ENCODE measurements at regions not wholly inside any gene's neighbourhood (a gene's known extent, or its start where the extent isn't known, plus 50 kb on each side); places are given as distances from the start of the nearest gene placed in this dataset.
"Not testable (repeated sequence)": the region's sequence is repeated elsewhere in the genome, so short reads cannot be mapped to it uniquely, and the experiment has no call there.

- no peak overlapping the region for H3K4me3 ChIP-seq (ENCODE audit: low read length)
- H3K9me3 ChIP-seq (ENCODE audit: low read length), result no peaks in the 10 kb centered on the region
- no peaks in the 10 kb centered on the region for H3F3A ChIP-seq (ENCODE audit: low read length, unreplicated experiment)
- ChIA-PET POLR2A (ENCODE audit: unreplicated experiment) (no interaction called here), CTCF (no interaction called here)
- H3K9me2 ChIP-seq (replicated peaks; ENCODE audit: low read length), result no peaks in the 10 kb centered on the region
- no peak overlapping the region for H3K9ac ChIP-seq (ENCODE audit: low read length)
- intact Hi-C loops (cut with micrococcal nuclease), result no loop called here
- no peak overlapping the region for H3K4me2 ChIP-seq (ENCODE audit: low read length)
- H4K20me1 ChIP-seq (ENCODE audit: low read length), result no peaks in the 10 kb centered on the region
- BruUV-seq (replicated peaks), result no TSS peak
- no peak for TF ChIP-seq EZH2phosphoT487 (IDR thresholded peaks at IDR 0.05; ENCODE audit: borderline replicate concordance, low read length)
- TF ChIP-seq, protein P1, sequence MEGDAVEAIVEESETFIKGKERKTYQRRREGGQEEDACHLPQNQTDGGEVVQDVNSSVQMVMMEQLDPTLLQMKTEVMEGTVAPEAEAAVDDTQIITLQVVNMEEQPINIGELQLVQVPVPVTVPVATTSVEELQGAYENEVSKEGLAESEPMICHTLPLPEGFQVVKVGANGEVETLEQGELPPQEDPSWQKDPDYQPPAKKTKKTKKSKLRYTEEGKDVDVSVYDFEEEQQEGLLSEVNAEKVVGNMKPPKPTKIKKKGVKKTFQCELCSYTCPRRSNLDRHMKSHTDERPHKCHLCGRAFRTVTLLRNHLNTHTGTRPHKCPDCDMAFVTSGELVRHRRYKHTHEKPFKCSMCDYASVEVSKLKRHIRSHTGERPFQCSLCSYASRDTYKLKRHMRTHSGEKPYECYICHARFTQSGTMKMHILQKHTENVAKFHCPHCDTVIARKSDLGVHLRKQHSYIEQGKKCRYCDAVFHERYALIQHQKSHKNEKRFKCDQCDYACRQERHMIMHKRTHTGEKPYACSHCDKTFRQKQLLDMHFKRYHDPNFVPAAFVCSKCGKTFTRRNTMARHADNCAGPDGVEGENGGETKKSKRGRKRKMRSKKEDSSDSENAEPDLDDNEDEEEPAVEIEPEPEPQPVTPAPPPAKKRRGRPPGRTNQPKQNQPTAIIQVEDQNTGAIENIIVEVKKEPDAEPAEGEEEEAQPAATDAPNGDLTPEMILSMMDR (conservative IDR thresholded peaks at IDR 0.05; ENCODE audit: low read depth, low read length), result no peak
- TF ChIP-seq EZH2 (IDR thresholded peaks at IDR 0.05; ENCODE audit: low read length, unreplicated experiment), result no peak
- no peak overlapping the region for H2AFZ ChIP-seq (ENCODE audit: low read length)
- no peaks in the 10 kb centered on the region for H3K27me3 ChIP-seq (ENCODE audit: low read length)
- no peaks in the 10 kb centered on the region for H3K36me3 ChIP-seq (ENCODE audit: low read depth, low read length)
- no peaks in the 10 kb centered on the region for H3K4me1 ChIP-seq (ENCODE audit: insufficient read depth, low read length)
- no peaks in the 10 kb centered on the region for H3K79me2 ChIP-seq (ENCODE audit: low read length)
- no peak overlapping the region for H3K27ac ChIP-seq (ENCODE audit: low read length)
- DNase-seq (peak; percentile 3), ATAC-seq (no peak)
These were observed 82.0 kb upstream of the HAPLN1 start for GRCh38 chr5:83802686-83803085.

- H3K27ac ChIP-seq (ENCODE audit: low read length), result no peak overlapping the region
- no peaks in the 10 kb centered on the region for H3K9me3 ChIP-seq (ENCODE audit: low read length)
- H3K36me3 ChIP-seq (ENCODE audit: low read depth, low read length), result no peaks in the 10 kb centered on the region
- no peaks in the 10 kb centered on the region for H3K4me1 ChIP-seq (ENCODE audit: insufficient read depth, low read length)
- TF ChIP-seq EZH2phosphoT487 (IDR thresholded peaks at IDR 0.05; ENCODE audit: borderline replicate concordance, low read length), result no peak
- TF ChIP-seq, protein P1 (conservative IDR thresholded peaks at IDR 0.05; ENCODE audit: low read depth, low read length), result no peak
- no peak for TF ChIP-seq EZH2 (IDR thresholded peaks at IDR 0.05; ENCODE audit: low read length, unreplicated experiment)
- H3F3A ChIP-seq (ENCODE audit: low read length, unreplicated experiment), result no peaks in the 10 kb centered on the region
- no peak overlapping the region for H3K4me2 ChIP-seq (ENCODE audit: low read length)
- H2AFZ ChIP-seq (ENCODE audit: low read length), result no peak overlapping the region
- H4K20me1 ChIP-seq (ENCODE audit: low read length), result no peaks in the 10 kb centered on the region
- DNase-seq (no peak), ATAC-seq (no peak)
- intact Hi-C loops (cut with micrococcal nuclease), result no loop called here
- no peak overlapping the region for H3K9ac ChIP-seq (ENCODE audit: low read length)
- ChIA-PET POLR2A (ENCODE audit: unreplicated experiment) (no interaction called here), CTCF (no interaction called here)
- H3K79me2 ChIP-seq (ENCODE audit: low read length), result no peaks in the 10 kb centered on the region
- H3K27me3 ChIP-seq (ENCODE audit: low read length), result no peaks in the 10 kb centered on the region
- H3K9me2 ChIP-seq (replicated peaks; ENCODE audit: low read length), result no peaks in the 10 kb centered on the region
- BruUV-seq (replicated peaks), result no TSS peak
- H3K4me3 ChIP-seq (ENCODE audit: low read length), result no peak overlapping the region
These were observed 79.5 kb upstream of the HAPLN1 start for GRCh38 chr5:83800201-83800600.

GRCh38 chr5:83799020-83799419 lies 78.4 kb upstream of the HAPLN1 start:
- CTCF ChIA-PET; H2AFZ ChIP-seq (ENCODE audit: low read length); H3K79me2 ChIP-seq (ENCODE audit: low read length); H4K20me1 ChIP-seq (ENCODE audit: low read length); H3K36me3 ChIP-seq (ENCODE audit: low read depth, low read length); H3K4me3 ChIP-seq (ENCODE audit: low read length); intact Hi-C loops (cut with micrococcal nuclease); H3K4me2 ChIP-seq (ENCODE audit: low read length); H3K27me3 ChIP-seq (ENCODE audit: low read length); DNase-seq; H3F3A ChIP-seq (ENCODE audit: low read length, unreplicated experiment); H3K9me3 ChIP-seq (ENCODE audit: low read length); POLR2A ChIA-PET (ENCODE audit: unreplicated experiment); ATAC-seq; H3K27ac ChIP-seq (ENCODE audit: low read length); BruUV-seq (replicated peaks); H3K9ac ChIP-seq (ENCODE audit: low read length); H3K4me1 ChIP-seq (ENCODE audit: insufficient read depth, low read length); H3K9me2 ChIP-seq (replicated peaks; ENCODE audit: low read length): not testable (repeated sequence)
